ENCODE measurements at regions not wholly inside any gene's neighbourhood (a gene's known extent, or its start where the extent isn't known, plus 50 kb on each side); places are given as distances from the start of the nearest gene placed in this dataset.

- TF ChIP-seq CTCF (IDR thresholded peaks at IDR 0.05; ENCODE audit: insufficient read depth, missing control alignments): no peak
- DNase-seq (ENCODE audit: insufficient read length, low spot score) (no peak), FAIRE-seq (no peak)
Measured at GRCh38 chr14:98638366-98638765, 633.6 kb downstream of the BCL11B start.

GRCh38 chr14:98647754-98648153 is 624.2 kb downstream of the BCL11B start:
- no peak for TF ChIP-seq CTCF (IDR thresholded peaks at IDR 0.05; ENCODE audit: insufficient read depth, missing control alignments)
- FAIRE-seq: no peak

GRCh38 chr14:98651037-98651436 is 621.0 kb downstream of the BCL11B start:
- DNase-seq (ENCODE audit: insufficient read length, low spot score): no peak
- no peak for FAIRE-seq
- TF ChIP-seq CTCF (IDR thresholded peaks at IDR 0.05; ENCODE audit: insufficient read depth, missing control alignments): no peak

More at GRCh38 chr14:98647754-98648153, 624.2 kb downstream of the BCL11B start:
- DNase-seq (ENCODE audit: insufficient read length, low spot score): no peak

- DNase-seq (ENCODE audit: insufficient read length, low spot score) (no peak), FAIRE-seq (no peak)
- no peak for TF ChIP-seq CTCF (IDR thresholded peaks at IDR 0.05; ENCODE audit: insufficient read depth, missing control alignments)
Measured at GRCh38 chr14:98665007-98665406, 607.0 kb downstream of the BCL11B start.

GRCh38 chr14:98666545-98666944 is 605.5 kb downstream of the BCL11B start:
- DNase-seq (ENCODE audit: insufficient read length, low spot score) (no peak), FAIRE-seq (no peak)
- TF ChIP-seq CTCF (IDR thresholded peaks at IDR 0.05; ENCODE audit: insufficient read depth, missing control alignments): no peak

- no peak for FAIRE-seq
- TF ChIP-seq CTCF (IDR thresholded peaks at IDR 0.05; ENCODE audit: insufficient read depth, missing control alignments): no peak
- no peak for DNase-seq (ENCODE audit: insufficient read length, low spot score)
Measured at GRCh38 chr14:98682033-98682432, 590.0 kb downstream of the BCL11B start.

- DNase-seq (ENCODE audit: insufficient read length, low spot score) (no peak), FAIRE-seq (no peak)
- TF ChIP-seq CTCF (IDR thresholded peaks at IDR 0.05; ENCODE audit: insufficient read depth, missing control alignments): no peak
Measured at GRCh38 chr14:98682726-98683125, 589.3 kb downstream of the BCL11B start.
